Left lobe of liver (tissue), 2 donors: ENCODE measurements at regions not wholly inside any gene's neighbourhood (a gene's known extent, or its start where the extent isn't known, plus 50 kb on each side); places are given as distances from the start of the nearest gene placed in this dataset.
"Not testable (repeated sequence)": the region's sequence is repeated elsewhere in the genome, so short reads cannot be mapped to it uniquely, and the experiment has no call there.

ENCODE experiments used
- ATAC-seq: fragments of 200-7000 bp; cut with Tn5 transposase; one replicate; pipeline ENCODE4 v1.9.1; 2020; ENCODE audit warnings: mild to moderate bottlenecking, moderate library complexity
- DNase-seq: peaks from one replicate; pipeline ENCODE4 v3.0.0-alpha.2; 2020; ENCODE audit warnings: low spot score
- donor health status: DM: no; HTN: no; CAD: no; lungs with moderate emphysema.
- donor health status: DM: no; HTN: yes; CAD: no.

DNA sequence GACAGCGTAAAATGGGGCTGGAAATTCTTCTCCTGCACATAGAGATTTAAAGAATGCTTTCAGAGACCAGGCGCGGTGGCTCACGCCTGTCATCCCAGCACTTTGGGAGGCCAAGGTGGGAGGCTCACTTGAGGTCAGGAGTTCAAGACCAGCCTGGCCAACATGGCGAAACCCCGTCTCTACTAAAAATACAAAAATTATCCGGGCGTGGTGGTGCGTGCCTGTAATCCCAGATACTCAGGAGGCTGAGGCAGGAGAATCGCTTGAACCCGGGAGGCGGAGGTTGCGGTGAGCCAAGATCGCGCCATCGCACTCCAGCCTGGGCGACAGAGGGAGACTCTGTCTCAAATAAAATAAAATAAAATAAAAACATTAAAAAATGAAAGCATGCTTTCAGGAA, 107.4 kb downstream of the CRLF2 start:
- not testable (repeated sequence) for DNase-seq, ATAC-seq

GRCh38 chrX:1103360-1103759, 109.1 kb downstream of the CRLF2 start:
- DNase-seq (no peak), ATAC-seq (no peak)

DNA sequence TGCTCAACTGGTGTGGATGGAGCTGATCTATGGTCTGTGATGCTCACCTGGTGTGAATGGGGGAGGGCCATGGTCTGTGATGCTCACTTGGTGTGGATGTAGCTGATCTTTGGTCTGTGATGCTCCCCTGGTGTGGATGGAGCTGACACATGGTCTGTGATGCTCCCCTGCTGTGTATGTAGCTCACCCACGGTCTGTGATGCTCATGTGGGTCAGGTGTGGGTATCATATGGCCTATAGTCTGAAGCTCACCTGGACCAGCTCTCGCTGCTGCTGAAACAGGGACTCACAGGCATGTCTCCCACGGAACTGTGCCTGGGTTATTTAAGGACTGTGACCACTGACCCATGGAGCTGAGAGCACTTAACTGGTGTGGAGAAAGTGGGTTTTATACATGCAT, 109.7 kb downstream of the CRLF2 start:
- DNase-seq, result no peak
- ATAC-seq, result no peak

DNA sequence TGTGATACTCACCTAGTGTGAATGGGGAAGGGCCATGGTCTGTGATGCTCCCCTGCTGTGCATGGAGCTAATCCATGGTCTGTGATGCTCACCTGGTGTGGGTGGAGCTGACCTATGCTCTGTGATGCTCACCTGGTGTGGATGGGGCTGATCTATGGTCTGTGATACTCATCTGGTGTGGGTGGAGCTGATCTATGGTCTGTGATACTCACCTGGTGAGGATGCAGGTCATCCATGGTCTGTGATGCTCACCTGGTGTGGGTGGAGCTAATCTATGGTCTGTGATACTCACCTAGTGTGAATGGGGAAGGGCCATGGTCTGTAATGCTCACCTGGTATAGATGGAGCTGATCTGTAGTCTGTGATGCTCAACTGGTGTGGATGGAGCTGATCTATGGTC, 110.2 kb downstream of the CRLF2 start:
- ATAC-seq, DNase-seq: not testable (repeated sequence)

DNA sequence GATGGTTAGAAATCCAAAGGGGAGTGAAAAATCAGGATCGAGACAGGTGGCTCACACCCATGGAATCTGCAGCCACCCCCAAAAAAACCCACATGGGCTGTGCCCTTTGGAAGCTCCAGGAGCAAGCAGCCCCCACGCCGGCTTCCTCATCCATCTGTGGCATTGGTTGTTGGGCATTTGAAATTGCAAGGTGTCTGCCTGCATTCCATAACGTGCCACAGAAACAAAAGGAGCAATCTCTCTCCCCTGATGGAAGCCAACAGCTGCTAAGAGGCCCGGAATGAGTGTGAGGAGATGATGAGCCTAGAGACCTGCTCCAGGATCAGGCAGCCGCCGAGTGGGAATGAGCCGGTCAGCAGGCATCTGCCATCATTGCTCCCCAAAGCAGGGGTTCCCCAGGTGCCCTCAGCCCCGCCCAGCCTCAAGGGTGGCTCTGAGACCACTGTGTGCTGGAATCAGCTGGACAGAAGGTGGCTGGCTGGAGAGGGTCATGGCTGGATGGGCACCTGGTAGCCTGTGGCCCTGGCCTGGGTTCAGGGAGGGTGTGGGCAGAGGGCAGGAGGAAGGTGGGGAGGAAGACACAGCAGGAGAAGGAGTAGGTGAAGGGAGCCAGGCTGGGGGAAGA, 113.2 kb downstream of the CRLF2 start:
- DNase-seq, result no peak
- no peak for ATAC-seq

- ATAC-seq, result no peak
- no peak for DNase-seq
These were observed 115.1 kb downstream of the CRLF2 start for GRCh38 chrX:1097328-1097727.

- no peak for ATAC-seq
- no peak for DNase-seq
These were observed 117.7 kb downstream of the CRLF2 start for GRCh38 chrX:1094566-1095333.

- ATAC-seq, result no peak
- no peak for DNase-seq
These were observed 118.6 kb downstream of the CRLF2 start for GRCh38 chrX:1093586-1094421.

DNA sequence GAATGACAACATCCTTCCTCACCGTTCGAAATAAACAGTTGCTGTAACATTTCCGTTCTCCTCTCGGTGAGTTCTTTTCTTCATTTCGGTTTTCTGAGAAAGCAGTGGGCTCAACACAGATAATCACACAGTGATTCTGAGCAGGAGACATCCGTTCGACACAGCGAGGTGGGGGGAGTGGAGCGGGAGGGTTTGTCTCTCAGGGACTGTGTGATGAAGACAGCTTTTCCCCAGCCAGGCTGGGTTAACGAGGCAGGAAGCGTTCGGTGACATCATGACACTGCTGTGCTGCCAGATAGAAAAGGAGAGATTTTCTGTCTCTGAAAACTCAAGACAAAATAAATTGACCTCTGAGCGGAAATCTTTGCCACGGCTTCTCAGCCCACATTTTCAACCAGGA, 119.3 kb downstream of the CRLF2 start:
- DNase-seq, result no peak
- no peak for ATAC-seq

DNA sequence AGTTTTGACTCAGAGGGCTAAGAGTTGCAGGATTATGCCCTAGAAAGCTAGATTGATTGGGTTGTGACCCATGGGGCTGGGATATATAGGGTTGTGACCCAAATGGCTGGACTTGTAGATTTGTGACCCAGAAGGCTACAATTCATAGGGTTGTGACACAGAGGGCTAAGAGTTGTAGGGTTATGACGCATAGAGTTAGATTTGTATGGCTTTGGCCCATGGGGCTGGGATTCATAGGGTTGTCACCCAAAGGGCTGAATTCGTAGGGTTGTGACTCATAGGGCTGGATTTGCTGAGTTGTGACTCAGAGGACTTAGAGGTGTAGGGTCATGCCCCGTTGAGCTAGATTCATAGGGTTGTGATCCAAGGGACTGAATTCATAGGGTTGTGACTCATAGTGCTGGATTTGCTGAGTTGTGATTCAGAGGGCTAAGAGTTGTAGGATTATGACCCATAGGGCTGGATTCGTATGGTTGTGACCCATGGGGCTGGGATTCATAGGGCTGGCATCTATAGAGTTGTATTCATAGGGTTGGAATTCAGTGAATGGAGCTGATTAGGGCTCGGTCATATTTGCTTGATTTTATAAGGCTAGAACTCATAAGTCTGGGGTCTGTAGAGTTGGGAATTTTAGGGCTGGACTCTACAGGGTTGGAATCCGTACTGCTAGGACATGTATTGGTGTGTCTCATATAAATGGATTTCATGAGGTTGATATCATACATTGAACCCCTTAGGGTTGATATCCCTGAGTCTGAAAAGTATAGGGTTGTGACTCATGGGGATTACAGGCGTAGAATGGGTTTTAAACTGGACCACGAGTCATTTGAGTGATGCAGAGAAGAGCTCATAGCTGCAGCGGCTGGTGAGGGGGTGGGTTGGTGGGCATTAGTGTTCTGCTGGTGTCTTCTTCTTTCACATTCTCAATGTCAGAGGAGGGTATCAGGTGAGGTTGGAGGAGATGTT, 125.7 kb downstream of the CRLF2 start:
- no peak for ATAC-seq
- no peak for DNase-seq

- DNase-seq, ATAC-seq: not testable (repeated sequence)
These were observed 126.6 kb downstream of the CRLF2 start for GRCh38 chrX:1085871-1086270.

DNA sequence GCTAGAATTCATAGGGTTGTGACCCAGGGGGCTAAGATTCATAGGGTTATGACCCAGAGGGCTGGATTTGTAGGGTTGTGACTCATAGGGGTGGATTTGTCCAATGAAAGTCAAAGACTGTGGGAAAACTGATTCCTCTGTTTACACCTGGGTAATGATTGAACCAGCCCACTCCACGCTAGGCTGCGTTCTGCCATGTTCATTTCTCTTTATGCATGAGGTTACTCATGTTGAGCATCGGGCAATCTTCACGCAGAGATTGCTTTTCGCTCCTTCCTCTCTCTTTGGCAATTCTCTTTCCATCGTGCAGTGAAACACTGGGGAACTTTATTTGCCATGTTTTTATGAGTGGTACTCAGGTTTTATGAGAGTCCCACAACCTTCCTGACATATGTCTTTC, 127.8 kb downstream of the CRLF2 start:
- ATAC-seq, result no peak
- no peak for DNase-seq

GRCh38 chrX:1076871-1077651, 135.4 kb downstream of the CRLF2 start:
- DNase-seq (no peak), ATAC-seq (no peak)

GRCh38 chrX:1075741-1076140, 136.7 kb downstream of the CRLF2 start:
- ATAC-seq, result no peak
- no peak for DNase-seq

- ATAC-seq (no peak), DNase-seq (no peak)
These were observed 137.3 kb downstream of the CRLF2 start for GRCh38 chrX:1075156-1075555.

DNA sequence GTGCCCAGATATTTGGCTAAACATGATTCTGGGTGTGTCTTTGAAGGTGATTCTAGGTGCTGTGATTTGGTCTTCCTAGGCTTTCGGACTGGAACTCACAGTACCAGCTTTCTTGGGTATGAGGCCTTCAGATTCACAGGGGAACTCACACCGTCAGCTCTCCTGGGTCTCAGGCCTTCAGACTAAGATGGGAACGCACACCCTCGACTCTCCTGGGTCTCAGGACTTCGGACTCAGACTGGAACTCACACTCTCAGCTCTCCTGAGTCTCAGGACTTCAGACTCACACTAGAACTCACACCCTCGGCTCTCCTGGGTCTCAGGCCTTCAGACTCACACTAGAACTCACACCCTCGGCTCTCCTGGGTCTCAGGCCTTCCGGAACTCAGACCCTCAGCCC, 137.7 kb downstream of the CRLF2 start:
- no peak for ATAC-seq
- no peak for DNase-seq

DNA sequence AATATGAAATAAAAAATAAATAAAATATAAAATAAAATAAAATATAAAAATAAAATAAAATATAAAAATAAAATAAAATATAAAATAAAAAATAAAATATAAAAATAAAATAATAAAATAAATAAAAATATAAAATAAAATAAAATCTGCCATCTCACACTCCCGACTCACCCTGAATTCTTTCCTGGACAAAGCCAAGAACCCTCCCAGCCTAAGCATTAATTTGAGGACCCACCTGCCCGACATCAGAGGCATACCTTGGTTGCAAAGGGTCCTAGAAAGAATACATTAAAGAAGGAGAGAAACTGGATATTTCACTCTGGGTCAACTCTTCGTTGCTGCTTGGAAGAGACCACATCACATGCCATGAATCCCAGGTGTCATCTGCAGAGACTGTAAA, 138.3 kb downstream of the CRLF2 start:
- ATAC-seq (no peak), DNase-seq (no peak)

- no peak for DNase-seq
These were observed 139.6 kb downstream of the CRLF2 start for GRCh38 chrX:1072637-1073377.

DNA sequence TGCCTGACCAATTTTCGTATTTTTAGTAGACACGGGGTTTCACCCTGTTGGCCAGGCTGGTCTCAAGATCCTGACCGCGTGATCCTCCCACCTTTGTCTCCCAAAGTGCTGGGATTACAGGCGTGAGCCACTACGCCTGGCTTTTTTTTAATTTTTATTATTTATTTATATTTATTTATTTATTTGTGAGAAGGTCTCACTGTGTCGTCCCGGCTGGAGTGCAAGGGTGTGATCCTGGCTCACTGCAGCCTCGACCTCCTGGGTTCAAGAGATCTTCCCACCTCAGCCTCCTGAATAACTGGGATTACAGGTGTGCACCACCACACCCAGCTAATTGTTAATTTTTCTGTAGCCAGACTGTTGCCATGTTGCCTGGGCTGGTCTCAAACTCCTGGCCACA, 141.1 kb downstream of the CRLF2 start:
- ATAC-seq (no peak), DNase-seq (no peak)

More at GRCh38 chrX:1072637-1073377, 139.6 kb downstream of the CRLF2 start:
- ATAC-seq, result no peak
